ENCODE measurements at regions not wholly inside any gene's neighbourhood (a gene's known extent, or its start where the extent isn't known, plus 50 kb on each side); places are given as distances from the start of the nearest gene placed in this dataset.

- DNase-seq (ENCODE audit: low spot score) = no peak
These were observed 144.0 kb upstream of the CNTN4 start for GRCh38 chr3:1954632-1955031.

- no peak for DNase-seq (ENCODE audit: low spot score)
These were observed 143.5 kb upstream of the CNTN4 start for GRCh38 chr3:1955170-1955569.

- DNase-seq (ENCODE audit: low spot score) = no peak
These were observed 142.9 kb upstream of the CNTN4 start for GRCh38 chr3:1955750-1956149.

- DNase-seq (ENCODE audit: low spot score) = no peak
These were observed 138.2 kb upstream of the CNTN4 start for GRCh38 chr3:1960506-1960905.

- DNase-seq (ENCODE audit: low spot score) = no peak
These were observed 136.1 kb upstream of the CNTN4 start for GRCh38 chr3:1962396-1963088.

- DNase-seq (ENCODE audit: low spot score) = no peak
These were observed 134.8 kb upstream of the CNTN4 start for GRCh38 chr3:1963896-1964295.

- no peak for DNase-seq (ENCODE audit: low spot score)
These were observed 131.1 kb upstream of the CNTN4 start for GRCh38 chr3:1967525-1967924.

GRCh38 chr3:1969281-1969680 is 129.4 kb upstream of the CNTN4 start:
- DNase-seq (ENCODE audit: low spot score) = no peak

- no peak for DNase-seq (ENCODE audit: low spot score)
These were observed 126.9 kb upstream of the CNTN4 start for GRCh38 chr3:1971780-1972179.

- no peak for DNase-seq (ENCODE audit: low spot score)
These were observed 118.6 kb upstream of the CNTN4 start for GRCh38 chr3:1979961-1980615.

- no peak for DNase-seq (ENCODE audit: low spot score)
These were observed 110.7 kb upstream of the CNTN4 start for GRCh38 chr3:1987980-1988379.

- DNase-seq (ENCODE audit: low spot score) = no peak
These were observed 99.9 kb upstream of the CNTN4 start for GRCh38 chr3:1998739-1999138.

- DNase-seq (ENCODE audit: low spot score) = no peak
These were observed 97.2 kb upstream of the CNTN4 start for GRCh38 chr3:2001306-2002108.

- no peak for DNase-seq (ENCODE audit: low spot score)
These were observed 74.7 kb upstream of the CNTN4 start for GRCh38 chr3:2023959-2024358.

GRCh38 chr3:2024713-2025112 is 74.0 kb upstream of the CNTN4 start:
- DNase-seq (ENCODE audit: low spot score) = no peak

GRCh38 chr3:2029559-2029958 is 69.1 kb upstream of the CNTN4 start:
- DNase-seq (ENCODE audit: low spot score) = no peak

GRCh38 chr3:2036076-2036475 is 62.6 kb upstream of the CNTN4 start:
- no peak for DNase-seq (ENCODE audit: low spot score)

GRCh38 chr3:2041931-2042330 is 56.7 kb upstream of the CNTN4 start:
- no peak for DNase-seq (ENCODE audit: low spot score)
